ENCODE measurements at regions not wholly inside any gene's neighbourhood (a gene's known extent, or its start where the extent isn't known, plus 50 kb on each side); places are given as distances from the start of the nearest gene placed in this dataset.
A peak's percentile ranks its signal among the peaks of the same experiment; 100 is the strongest.

GRCh38 chr18:22844628-22845027, 88.5 kb upstream of the RBBP8 start:
- Histone ChIP-seq H3K27ac (ENCODE audit: poor library complexity, severe bottlenecking) (peak overlapping the region; percentile 97), H3K4me1 (ENCODE audit: insufficient read depth, poor library complexity, severe bottlenecking) (peaks cover 75% of the 10 kb centered on the region), H3K9me3 (ENCODE audit: severe bottlenecking) (no peaks in the 10 kb centered on the region), H3K36me3 (ENCODE audit: low read depth) (no peaks in the 10 kb centered on the region), H3K4me3 (ENCODE audit: severe bottlenecking) (no peak overlapping the region), H3K27me3 (ENCODE audit: insufficient read depth, poor library complexity, severe bottlenecking) (no peaks in the 10 kb centered on the region)
- no peak for TF ChIP-seq CTCF (IDR thresholded peaks at IDR 0.05; ENCODE audit: poor library complexity, severe bottlenecking)
- no peak for ATAC-seq (ENCODE audit: low read depth)
- DNase-seq (ENCODE audit: low spot score): no peak

- ATAC-seq (ENCODE audit: low read depth): no peak
- DNase-seq (ENCODE audit: low spot score): no peak
- H3K27me3 ChIP-seq (ENCODE audit: insufficient read depth, poor library complexity, severe bottlenecking): no peaks in the 10 kb centered on the region
- H3K27ac ChIP-seq (ENCODE audit: poor library complexity, severe bottlenecking): peak overlapping the region; percentile 97
- H3K9me3 ChIP-seq (ENCODE audit: severe bottlenecking): no peaks in the 10 kb centered on the region
- no peaks in the 10 kb centered on the region for H3K36me3 ChIP-seq (ENCODE audit: low read depth)
- no peak overlapping the region for H3K4me3 ChIP-seq (ENCODE audit: severe bottlenecking)
- TF ChIP-seq CTCF (IDR thresholded peaks at IDR 0.05; ENCODE audit: poor library complexity, severe bottlenecking): peak; percentile 89
- peaks cover 70% of the 10 kb centered on the region for H3K4me1 ChIP-seq (ENCODE audit: insufficient read depth, poor library complexity, severe bottlenecking)
These were observed 86.9 kb upstream of the RBBP8 start for GRCh38 chr18:22846088-22846683.

GRCh38 chr18:22846697-22847096, 86.4 kb upstream of the RBBP8 start:
- H3K4me3 ChIP-seq (ENCODE audit: severe bottlenecking): no peak overlapping the region
- H3K27ac ChIP-seq (ENCODE audit: poor library complexity, severe bottlenecking): peak overlapping the region; percentile 97
- peaks cover 68% of the 10 kb centered on the region for H3K4me1 ChIP-seq (ENCODE audit: insufficient read depth, poor library complexity, severe bottlenecking)
- no peak for DNase-seq (ENCODE audit: low spot score)
- H3K27me3 ChIP-seq (ENCODE audit: insufficient read depth, poor library complexity, severe bottlenecking): no peaks in the 10 kb centered on the region
- ATAC-seq (ENCODE audit: low read depth): no peak
- peak; percentile 12 for TF ChIP-seq CTCF (IDR thresholded peaks at IDR 0.05; ENCODE audit: poor library complexity, severe bottlenecking)
- no peaks in the 10 kb centered on the region for H3K9me3 ChIP-seq (ENCODE audit: severe bottlenecking)
- no peaks in the 10 kb centered on the region for H3K36me3 ChIP-seq (ENCODE audit: low read depth)

- Histone ChIP-seq H3K9me3 (ENCODE audit: severe bottlenecking) (no peaks in the 10 kb centered on the region), H3K4me1 (ENCODE audit: insufficient read depth, poor library complexity, severe bottlenecking) (peaks cover 61% of the 10 kb centered on the region), H3K27ac (ENCODE audit: poor library complexity, severe bottlenecking) (peak overlapping the region; percentile 97), H3K27me3 (ENCODE audit: insufficient read depth, poor library complexity, severe bottlenecking) (no peaks in the 10 kb centered on the region), H3K36me3 (ENCODE audit: low read depth) (no peaks in the 10 kb centered on the region), H3K4me3 (ENCODE audit: severe bottlenecking) (no peak overlapping the region)
- ATAC-seq (ENCODE audit: low read depth) (no peak), DNase-seq (ENCODE audit: low spot score) (no peak)
- TF ChIP-seq CTCF (IDR thresholded peaks at IDR 0.05; ENCODE audit: poor library complexity, severe bottlenecking): no peak
These were observed 85.7 kb upstream of the RBBP8 start for GRCh38 chr18:22847392-22847791.

- TF ChIP-seq CTCF (IDR thresholded peaks at IDR 0.05; ENCODE audit: poor library complexity, severe bottlenecking): no peak
- no peak overlapping the region for H3K4me3 ChIP-seq (ENCODE audit: severe bottlenecking)
- DNase-seq (ENCODE audit: low spot score): no peak
These were observed 85.2 kb upstream of the RBBP8 start for GRCh38 chr18:22847867-22848451.

More at GRCh38 chr18:22847867-22848451, 85.2 kb upstream of the RBBP8 start:
- Histone ChIP-seq H3K27ac (ENCODE audit: poor library complexity, severe bottlenecking) (peak overlapping the region; percentile 97), H3K4me1 (ENCODE audit: insufficient read depth, poor library complexity, severe bottlenecking) (peaks cover 58% of the 10 kb centered on the region), H3K9me3 (ENCODE audit: severe bottlenecking) (no peaks in the 10 kb centered on the region), H3K27me3 (ENCODE audit: insufficient read depth, poor library complexity, severe bottlenecking) (no peaks in the 10 kb centered on the region), H3K36me3 (ENCODE audit: low read depth) (no peaks in the 10 kb centered on the region)
- no peak for ATAC-seq (ENCODE audit: low read depth)
